Stomach smooth muscle (tissue), 2 donors: ENCODE measurements at regions not wholly inside any gene's neighbourhood (a gene's known extent, or its start where the extent isn't known, plus 50 kb on each side); places are given as distances from the start of the nearest gene placed in this dataset.

ENCODE experiments used
- H3K27ac ChIP-seq: one replicate; pipeline ENCODE4 v1.7.0; 2013; ENCODE audit warnings: mild to moderate bottlenecking, low read length, inconsistent platforms
- H3K27me3 ChIP-seq, 2 donors: one replicate each; pipeline ENCODE4 v1.7.0; 2013; ENCODE audit warnings: low read length in 2 of 2; ENCODE audit not compliant: insufficient read depth in 2 of 2, control insufficient read depth in 1 of 2
- H3K36me3 ChIP-seq, 2 donors: one replicate each; pipeline ENCODE4 v1.7.0; 2013; ENCODE audit warnings: low read length in 2 of 2; ENCODE audit not compliant: control insufficient read depth in 2 of 2, insufficient read depth in 2 of 2
- H3K4me1 ChIP-seq: one replicate; pipeline ENCODE4 v1.7.0; 2013; ENCODE audit warnings: low read length; ENCODE audit not compliant: control insufficient read depth, insufficient read depth
- H3K4me3 ChIP-seq, 2 donors: one replicate each; pipeline ENCODE4 v1.7.0; 2013; ENCODE audit warnings: low read length in 2 of 2
- H3K9ac ChIP-seq, 2 donors: one replicate each; pipeline ENCODE4 v1.7.0; 2013; ENCODE audit warnings: low read length in 2 of 2, mild to moderate bottlenecking in 1 of 2
- H3K9me3 ChIP-seq, 2 donors: one replicate each; pipeline ENCODE4 v1.7.0; 2013; ENCODE audit warnings: low read length in 2 of 2; ENCODE audit not compliant: control insufficient read depth in 2 of 2
- donor health status: healthy.
- donor health status: Pancreatic carcinoma.

- Histone ChIP-seq H3K4me1 (no peaks in the 10 kb centered on the region), H3K36me3 (no peaks in the 10 kb centered on the region), H3K27ac (no peak overlapping the region), H3K27me3 (no peaks in the 10 kb centered on the region), H3K4me3 (no peak overlapping the region), H3K9ac (no peak overlapping the region), H3K9me3 (no peaks in the 10 kb centered on the region)
These were observed 99.0 kb upstream of the DAB2 start for GRCh38 chr5:39523821-39524220.

- no peak overlapping the region for H3K27ac ChIP-seq
- H3K9me3 ChIP-seq: no peaks in the 10 kb centered on the region
- no peaks in the 10 kb centered on the region for H3K27me3 ChIP-seq
- H3K9ac ChIP-seq: no peak overlapping the region
- H3K4me3 ChIP-seq: no peak overlapping the region
- H3K36me3 ChIP-seq: no peaks in the 10 kb centered on the region
- no peaks in the 10 kb centered on the region for H3K4me1 ChIP-seq
These were observed 97.3 kb upstream of the DAB2 start for GRCh38 chr5:39521940-39522590.

- Histone ChIP-seq H3K4me1 (no peaks in the 10 kb centered on the region), H3K27me3 (no peaks in the 10 kb centered on the region), H3K9me3 (no peaks in the 10 kb centered on the region), H3K4me3 (no peak overlapping the region), H3K9ac (no peak overlapping the region), H3K27ac (no peak overlapping the region), H3K36me3 (no peaks in the 10 kb centered on the region)
These were observed 96.5 kb upstream of the DAB2 start for GRCh38 chr5:39521098-39521860.

- H3K27ac ChIP-seq: peak overlapping the region; percentile 19
- no peaks in the 10 kb centered on the region for H3K9me3 ChIP-seq
- no peak overlapping the region for H3K9ac ChIP-seq
- H3K36me3 ChIP-seq: no peaks in the 10 kb centered on the region
- no peaks in the 10 kb centered on the region for H3K27me3 ChIP-seq
- no peak overlapping the region for H3K4me3 ChIP-seq
- H3K4me1 ChIP-seq: no peaks in the 10 kb centered on the region
These were observed 95.4 kb upstream of the DAB2 start for GRCh38 chr5:39520232-39520572.

GRCh38 chr5:39519566-39520231 lies 94.9 kb upstream of the DAB2 start:
- Histone ChIP-seq H3K36me3 (no peaks in the 10 kb centered on the region), H3K4me1 (no peaks in the 10 kb centered on the region), H3K27ac (no peak overlapping the region), H3K4me3 (no peak overlapping the region), H3K27me3 (no peaks in the 10 kb centered on the region), H3K9ac (no peak overlapping the region), H3K9me3 (no peaks in the 10 kb centered on the region)

GRCh38 chr5:39519079-39519478 lies 94.3 kb upstream of the DAB2 start:
- Histone ChIP-seq H3K36me3 (no peaks in the 10 kb centered on the region), H3K4me3 (no peak overlapping the region), H3K9ac (no peak overlapping the region), H3K4me1 (no peaks in the 10 kb centered on the region), H3K27me3 (no peaks in the 10 kb centered on the region), H3K9me3 (no peaks in the 10 kb centered on the region), H3K27ac (no peak overlapping the region)

GRCh38 chr5:39518516-39518915 lies 93.7 kb upstream of the DAB2 start:
- Histone ChIP-seq H3K36me3 (no peaks in the 10 kb centered on the region), H3K27ac (no peak overlapping the region), H3K9ac (no peak overlapping the region), H3K9me3 (no peaks in the 10 kb centered on the region), H3K4me1 (no peaks in the 10 kb centered on the region), H3K4me3 (no peak overlapping the region), H3K27me3 (no peaks in the 10 kb centered on the region)

- no peaks in the 10 kb centered on the region for H3K27me3 ChIP-seq
- no peaks in the 10 kb centered on the region for H3K9me3 ChIP-seq
- H3K27ac ChIP-seq: no peak overlapping the region
- H3K4me1 ChIP-seq: no peaks in the 10 kb centered on the region
- no peak overlapping the region for H3K4me3 ChIP-seq
- H3K9ac ChIP-seq: no peak overlapping the region
- H3K36me3 ChIP-seq: no peaks in the 10 kb centered on the region
These were observed 93.0 kb upstream of the DAB2 start for GRCh38 chr5:39517800-39518199.

GRCh38 chr5:39515881-39516280 lies 91.1 kb upstream of the DAB2 start:
- Histone ChIP-seq H3K27me3 (no peaks in the 10 kb centered on the region), H3K4me1 (no peaks in the 10 kb centered on the region), H3K36me3 (no peaks in the 10 kb centered on the region), H3K9me3 (no peaks in the 10 kb centered on the region), H3K9ac (no peak overlapping the region), H3K4me3 (no peak overlapping the region), H3K27ac (no peak overlapping the region)

- H3K4me1 ChIP-seq: no peaks in the 10 kb centered on the region
- no peak overlapping the region for H3K9ac ChIP-seq
- no peaks in the 10 kb centered on the region for H3K36me3 ChIP-seq
- no peak overlapping the region for H3K4me3 ChIP-seq
- H3K9me3 ChIP-seq: no peaks in the 10 kb centered on the region
- no peak overlapping the region for H3K27ac ChIP-seq
- H3K27me3 ChIP-seq: no peaks in the 10 kb centered on the region
These were observed 88.5 kb upstream of the DAB2 start for GRCh38 chr5:39513236-39513635.

- no peaks in the 10 kb centered on the region for H3K36me3 ChIP-seq
- H3K9me3 ChIP-seq: no peaks in the 10 kb centered on the region
- peaks cover 8% of the 10 kb centered on the region for H3K4me1 ChIP-seq
- no peak overlapping the region for H3K4me3 ChIP-seq
- H3K27me3 ChIP-seq: no peaks in the 10 kb centered on the region
- H3K9ac ChIP-seq: no peak overlapping the region
- no peak overlapping the region for H3K27ac ChIP-seq
These were observed 81.4 kb upstream of the DAB2 start for GRCh38 chr5:39506211-39506610.
